ENCODE measurements at regions not wholly inside any gene's neighbourhood (a gene's known extent, or its start where the extent isn't known, plus 50 kb on each side); places are given as distances from the start of the nearest gene placed in this dataset.

DNA sequence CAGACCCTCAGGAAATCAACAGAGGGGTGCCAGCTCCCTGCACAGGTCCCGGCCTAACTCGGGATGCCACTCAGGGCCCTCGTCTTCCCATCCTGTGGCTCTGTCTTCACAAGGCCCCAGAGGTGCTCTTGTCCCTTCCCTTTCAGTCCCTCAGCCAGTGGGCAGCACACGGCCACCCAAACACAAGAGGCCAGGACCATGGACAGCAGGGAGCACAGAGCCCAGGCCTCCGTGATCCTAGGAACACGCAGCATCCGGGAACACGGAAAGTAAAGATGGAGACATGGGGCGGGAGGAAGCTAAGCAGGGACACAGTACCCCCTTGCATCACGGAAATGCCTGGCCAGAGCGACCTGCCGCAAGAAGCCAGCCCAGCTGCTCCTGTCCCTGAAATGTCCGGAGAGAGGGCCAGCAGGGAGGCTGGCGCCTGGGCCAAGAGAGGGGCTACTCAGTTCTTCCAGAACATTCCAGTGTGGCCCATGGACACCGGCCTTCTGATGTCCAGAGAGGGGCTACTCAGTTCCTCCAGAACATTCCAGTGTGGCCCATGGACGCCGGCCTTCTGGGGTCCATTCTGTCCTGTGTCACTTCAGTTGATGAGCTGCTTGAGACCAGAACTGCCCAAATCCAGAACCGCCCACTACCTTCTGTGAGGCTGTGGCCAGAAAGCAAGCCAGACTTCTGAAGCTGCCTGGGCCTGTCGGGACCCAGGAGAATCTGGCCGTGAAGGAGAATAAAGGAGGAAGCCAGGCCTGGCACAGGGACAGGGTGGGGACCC is 274.0 kb downstream of the BRD1 start:
- DNase-seq (ENCODE audit: low read depth, low spot score), result no peak
- H3K4me1 Mint-ChIP-seq, result no peaks in the 10 kb centered on the region
- no peak for TF ChIP-seq CTCF (conservative IDR thresholded peaks at IDR 0.05)
- peaks cover 5% of the 10 kb centered on the region for H3K27me3 Mint-ChIP-seq (ENCODE audit: low read depth)
- H3K4me3 Mint-ChIP-seq, result no peak overlapping the region
- H3K27ac Mint-ChIP-seq (ENCODE audit: unreplicated experiment), result no peak overlapping the region
- peaks cover 4% of the 10 kb centered on the region for H3K9me3 Mint-ChIP-seq
- no peaks in the 10 kb centered on the region for H3K36me3 Mint-ChIP-seq (ENCODE audit: low read depth)

- H3K36me3 Mint-ChIP-seq (ENCODE audit: low read depth), result no peaks in the 10 kb centered on the region
- H3K27ac Mint-ChIP-seq (ENCODE audit: unreplicated experiment), result no peak overlapping the region
- TF ChIP-seq CTCF (conservative IDR thresholded peaks at IDR 0.05), result no peak
- peaks cover 4% of the 10 kb centered on the region for H3K9me3 Mint-ChIP-seq
- no peaks in the 10 kb centered on the region for H3K4me1 Mint-ChIP-seq
- H3K4me3 Mint-ChIP-seq, result no peak overlapping the region
- H3K27me3 Mint-ChIP-seq (ENCODE audit: low read depth), result peaks cover 5% of the 10 kb centered on the region
- no peak for DNase-seq (ENCODE audit: low read depth, low spot score)
Observed at GRCh38 chr22:49553076-49553475, 274.6 kb downstream of the BRD1 start.

DNA sequence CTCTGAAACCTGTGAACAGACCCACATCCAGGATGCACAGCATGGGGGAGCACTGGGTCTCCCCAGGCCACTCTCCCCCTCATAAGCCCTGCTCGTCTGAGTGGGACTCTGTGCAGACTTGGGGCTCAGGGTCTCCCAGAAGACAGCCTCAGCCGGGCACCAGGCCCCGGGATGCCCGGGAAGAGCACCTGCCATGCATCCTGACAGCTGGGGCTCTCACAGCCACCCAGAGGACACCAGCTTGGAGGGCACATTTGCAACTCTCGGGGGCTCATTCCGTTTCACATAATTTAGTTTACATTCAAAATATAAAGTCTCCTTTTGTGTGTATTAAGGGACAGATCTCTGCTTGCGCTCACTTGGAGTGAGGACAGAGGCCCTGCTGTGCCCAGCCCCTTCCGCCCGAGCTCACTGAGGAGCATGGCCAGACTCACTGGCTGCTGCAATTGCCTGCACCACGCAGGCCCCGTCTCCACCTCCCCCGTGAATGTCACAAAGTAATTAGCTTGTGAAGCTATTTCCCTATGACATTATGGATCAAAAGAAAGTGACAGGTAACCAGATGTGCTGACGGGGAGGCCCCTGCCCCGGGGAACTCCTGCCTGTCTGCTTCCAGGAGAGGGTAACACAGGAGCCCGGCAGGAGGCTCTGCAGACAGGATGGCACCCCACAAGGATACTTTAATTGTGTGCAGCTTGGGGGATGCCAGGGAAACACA is 275.6 kb downstream of the BRD1 start:
- Mint-ChIP-seq H3K4me3 (no peak overlapping the region), H3K9me3 (peaks cover 4% of the 10 kb centered on the region), H3K4me1 (no peaks in the 10 kb centered on the region), H3K27me3 (ENCODE audit: low read depth) (peaks cover 5% of the 10 kb centered on the region), H3K36me3 (ENCODE audit: low read depth) (no peaks in the 10 kb centered on the region), H3K27ac (ENCODE audit: unreplicated experiment) (no peak overlapping the region)
- no peak for DNase-seq (ENCODE audit: low read depth, low spot score)
- no peak for TF ChIP-seq CTCF (conservative IDR thresholded peaks at IDR 0.05)

- Mint-ChIP-seq H3K27ac (ENCODE audit: unreplicated experiment) (peak overlapping the region; percentile 75), H3K4me1 (no peaks in the 10 kb centered on the region), H3K4me3 (no peak overlapping the region), H3K9me3 (no peaks in the 10 kb centered on the region), H3K27me3 (ENCODE audit: low read depth) (peaks cover 5% of the 10 kb centered on the region), H3K36me3 (ENCODE audit: low read depth) (no peaks in the 10 kb centered on the region)
- no peak for TF ChIP-seq CTCF (conservative IDR thresholded peaks at IDR 0.05)
- no peak for DNase-seq (ENCODE audit: low read depth, low spot score)
Observed at GRCh38 chr22:49551446-49551845, 276.2 kb downstream of the BRD1 start.

DNA sequence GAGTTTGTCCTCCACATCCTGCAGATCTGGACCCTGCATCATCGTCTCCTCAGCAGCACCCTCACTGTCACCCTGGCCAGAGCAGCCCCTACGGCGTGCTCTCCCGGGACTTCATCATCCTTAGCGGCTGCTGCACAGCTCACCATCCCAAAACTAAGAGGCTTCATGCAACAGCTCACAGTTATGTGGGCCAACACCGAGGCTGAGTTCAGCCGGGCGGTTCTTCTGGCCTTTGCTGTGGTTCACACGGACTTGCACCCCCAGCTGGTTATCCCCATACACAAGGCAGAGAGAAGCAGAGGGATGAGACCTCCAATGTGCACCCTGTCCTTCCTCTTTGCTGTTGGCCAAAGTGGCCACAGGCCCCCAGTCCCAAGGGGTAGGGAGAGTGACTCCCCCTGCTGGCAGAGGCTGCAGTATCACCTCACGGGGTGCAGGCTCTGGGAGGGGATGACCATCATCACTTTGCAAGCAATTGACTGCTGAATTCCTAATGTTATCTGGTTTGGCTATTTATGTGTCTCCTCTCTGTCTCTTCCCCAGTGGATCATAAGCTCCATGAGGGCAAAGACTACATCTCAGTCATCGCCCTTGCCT is 276.8 kb downstream of the BRD1 start:
- Mint-ChIP-seq H3K27me3 (ENCODE audit: low read depth) (peaks cover 5% of the 10 kb centered on the region), H3K27ac (ENCODE audit: unreplicated experiment) (no peak overlapping the region), H3K4me3 (no peak overlapping the region), H3K9me3 (no peaks in the 10 kb centered on the region), H3K4me1 (no peaks in the 10 kb centered on the region), H3K36me3 (ENCODE audit: low read depth) (no peaks in the 10 kb centered on the region)
- TF ChIP-seq CTCF (conservative IDR thresholded peaks at IDR 0.05), result no peak
- DNase-seq (ENCODE audit: low read depth, low spot score), result no peak

All from neural crest cell (in vitro differentiated cells).